ENCODE measurements at regions not wholly inside any gene's neighbourhood (a gene's known extent, or its start where the extent isn't known, plus 50 kb on each side); places are given as distances from the start of the nearest gene placed in this dataset.
"Not testable (repeated sequence)": the region's sequence is repeated elsewhere in the genome, so short reads cannot be mapped to it uniquely, and the experiment has no call there.

GRCh38 chr5:21603796-21604195 lies 1249.3 kb downstream of the CDH12 start:
- DNase-seq: no peak

GRCh38 chr5:21594566-21594965 lies 1258.6 kb downstream of the CDH12 start:
- no peak for DNase-seq

GRCh38 chr5:21593261-21593660 lies 1259.9 kb downstream of the CDH12 start:
- no peak for DNase-seq

- DNase-seq: no peak
Observed at GRCh38 chr5:21581508-21581907, 1271.6 kb downstream of the CDH12 start.

GRCh38 chr5:21574961-21575360 lies 1278.2 kb downstream of the CDH12 start:
- DNase-seq: no peak

- DNase-seq: no peak
Observed at GRCh38 chr5:21574438-21574837, 1278.7 kb downstream of the CDH12 start.

GRCh38 chr5:21573416-21574314 lies 1279.5 kb downstream of the CDH12 start:
- DNase-seq: no peak

- DNase-seq: not testable (repeated sequence)
Observed at GRCh38 chr5:21571196-21571595, 1281.9 kb downstream of the CDH12 start.

GRCh38 chr5:21559109-21559508 lies 1294.0 kb downstream of the CDH12 start:
- not testable (repeated sequence) for DNase-seq

GRCh38 chr5:21552263-21552662 lies 1300.9 kb downstream of the CDH12 start:
- not testable (repeated sequence) for DNase-seq

GRCh38 chr5:21550916-21551315 lies 1302.2 kb downstream of the CDH12 start:
- not testable (repeated sequence) for DNase-seq

- not testable (repeated sequence) for DNase-seq
Observed at GRCh38 chr5:21547656-21548055, 1305.5 kb downstream of the CDH12 start.

- not testable (repeated sequence) for DNase-seq
Observed at GRCh38 chr5:21535114-21535513, 1318.0 kb downstream of the CDH12 start.

GRCh38 chr5:21521157-21521556 lies 1332.0 kb downstream of the CDH12 start:
- not testable (repeated sequence) for DNase-seq

GRCh38 chr5:21496926-21497325 lies 1356.2 kb downstream of the CDH12 start:
- DNase-seq: not testable (repeated sequence)

- not testable (repeated sequence) for DNase-seq
Observed at GRCh38 chr5:21496056-21496455, 1357.1 kb downstream of the CDH12 start.

- not testable (repeated sequence) for DNase-seq
Observed at GRCh38 chr5:21495235-21495634, 1357.9 kb downstream of the CDH12 start.

GRCh38 chr5:21494033-21494432 lies 1359.1 kb downstream of the CDH12 start:
- not testable (repeated sequence) for DNase-seq

- DNase-seq: not testable (repeated sequence)
Observed at GRCh38 chr5:21491182-21491581, 1362.0 kb downstream of the CDH12 start.

GRCh38 chr5:21488828-21489227 lies 1364.3 kb downstream of the CDH12 start:
- not testable (repeated sequence) for DNase-seq

GRCh38 chr5:21485458-21486000 lies 1367.6 kb downstream of the CDH12 start:
- DNase-seq: not testable (repeated sequence)

- DNase-seq: not testable (repeated sequence)
Observed at GRCh38 chr5:21484498-21484889, 1368.7 kb downstream of the CDH12 start.

- DNase-seq: not testable (repeated sequence)
Observed at GRCh38 chr5:21483790-21484497, 1369.2 kb downstream of the CDH12 start.

All from NCI-H1694 treated with DMSO at 0.1 percent for 48 hours (cell line).